Stimulated activated CD4-positive, alpha-beta T cell treated with anti-CD3 and anti-CD28 coated beads, Interleukin-12 subunit alpha, Interleukin-12 subunit beta, amount 100 ng/mL, for 48 hours (primary cell): ENCODE measurements at regions not wholly inside any gene's neighbourhood (a gene's known extent, or its start where the extent isn't known, plus 50 kb on each side); places are given as distances from the start of the nearest gene placed in this dataset.
A peak's percentile ranks its signal among the peaks of the same experiment; 100 is the strongest.
"Not testable (repeated sequence)": the region's sequence is repeated elsewhere in the genome, so short reads cannot be mapped to it uniquely, and the experiment has no call there.

Experiments
- DNase-seq, 3 donors: peaks; one replicate each; pipeline ENCODE4 v3.0.0-alpha.2; 2020; ENCODE audit warnings: low read depth in 2 of 3, low spot score in 1 of 3

GRCh38 chr13:24617256-24618010 is 62.8 kb upstream of the ATP12A start:
- no peak for DNase-seq

GRCh38 chr13:24618011-24618955 is 61.9 kb upstream of the ATP12A start:
- peak; percentile 28 to 50 (median 50) for DNase-seq

- DNase-seq, result no peak
These were observed 60.9 kb upstream of the ATP12A start for GRCh38 chr13:24619282-24619681.

GRCh38 chr13:24622481-24623148 is 57.6 kb upstream of the ATP12A start:
- DNase-seq, result not testable (repeated sequence)

GRCh38 chr13:24623149-24623665 is 57.0 kb upstream of the ATP12A start:
- DNase-seq, result no peak

- no peak for DNase-seq
These were observed 55.8 kb upstream of the ATP12A start for GRCh38 chr13:24624363-24624762.

- DNase-seq, result no peak
These were observed 55.4 kb upstream of the ATP12A start for GRCh38 chr13:24624801-24625231.

- DNase-seq, result no peak
These were observed 54.9 kb upstream of the ATP12A start for GRCh38 chr13:24625331-24625731.

- DNase-seq, result no peak
These were observed 54.0 kb upstream of the ATP12A start for GRCh38 chr13:24625870-24626849.

- DNase-seq, result no peak
These were observed 53.0 kb upstream of the ATP12A start for GRCh38 chr13:24627090-24627714.

- DNase-seq, result no peak
These were observed 52.3 kb upstream of the ATP12A start for GRCh38 chr13:24627946-24628345.

GRCh38 chr13:24629320-24629719 is 50.9 kb upstream of the ATP12A start:
- no peak for DNase-seq

- DNase-seq, result no peak
These were observed 50.1 kb upstream of the ATP12A start for GRCh38 chr13:24630121-24630520.
